NB4 (cell line): ENCODE measurements at regions not wholly inside any gene's neighbourhood (a gene's known extent, or its start where the extent isn't known, plus 50 kb on each side); places are given as distances from the start of the nearest gene placed in this dataset.

Experiments used
- DNase-seq: peaks from one replicate; pipeline ENCODE4 v3.0.0; 2010; ENCODE audit warnings: low read depth
- H3K4me3 ChIP-seq: one replicate; pipeline ENCODE4 v1.5.1; 2011; ENCODE audit warnings: mild to moderate bottlenecking, low read depth, low read length, moderate library complexity
- CTCF ChIP-seq: IDR thresholded peaks from one replicate; pipeline ENCODE4 v1.5.1; 2012; ENCODE audit warnings: low read depth, low read length
- MAX ChIP-seq: IDR thresholded peaks from 2 replicates; pipeline ENCODE4 v1.6.1; 2011; ENCODE audit warnings: low read depth, low read length
- MYC ChIP-seq: IDR thresholded peaks from 2 replicates; pipeline ENCODE4 v1.6.1; 2011; ENCODE audit warnings: low read depth, low read length
- POLR2A ChIP-seq: IDR thresholded peaks from 2 replicates; pipeline ENCODE4 v1.6.1; 2011; ENCODE audit warnings: mild to moderate bottlenecking; ENCODE audit not compliant: insufficient read length; ENCODE audit errors: extremely low read depth

- TF ChIP-seq MAX (no peak), POLR2A (no peak), MYC (no peak), CTCF (no peak)
- H3K4me3 ChIP-seq, result no peak overlapping the region
- no peak for DNase-seq
Measured at GRCh38 chr12:30415777-30416176, 279.9 kb downstream of the IPO8 start.

- no peak for DNase-seq
- TF ChIP-seq MAX, result no peak
- TF ChIP-seq POLR2A, result no peak
- TF ChIP-seq CTCF, result no peak
- no peak for TF ChIP-seq MYC
Measured at GRCh38 chr12:30414507-30414906, 281.2 kb downstream of the IPO8 start.

GRCh38 chr12:30400349-30400748, 295.3 kb downstream of the IPO8 start:
- TF ChIP-seq MAX (no peak), MYC (no peak)
- no peak for DNase-seq
- H3K4me3 ChIP-seq, result no peak overlapping the region

More at GRCh38 chr12:30414507-30414906, 281.2 kb downstream of the IPO8 start:
- H3K4me3 ChIP-seq, result no peak overlapping the region

- no peak for TF ChIP-seq MAX
- no peak for TF ChIP-seq POLR2A
- TF ChIP-seq CTCF, result no peak
- no peak for TF ChIP-seq MYC
- DNase-seq, result no peak
- no peak overlapping the region for H3K4me3 ChIP-seq
Measured at GRCh38 chr12:30399859-30400258, 295.8 kb downstream of the IPO8 start.

GRCh38 chr12:30396576-30396975, 299.1 kb downstream of the IPO8 start:
- H3K4me3 ChIP-seq, result no peak overlapping the region
- DNase-seq, result no peak
- TF ChIP-seq MYC (no peak), POLR2A (no peak), MAX (no peak), CTCF (no peak)

GRCh38 chr12:30395190-30395589, 300.5 kb downstream of the IPO8 start:
- H3K4me3 ChIP-seq, result no peak overlapping the region
- TF ChIP-seq POLR2A, result no peak
- TF ChIP-seq MAX, result no peak
- no peak for TF ChIP-seq MYC
- TF ChIP-seq CTCF, result no peak
- DNase-seq, result no peak
